ENCODE measurements at regions not wholly inside any gene's neighbourhood (a gene's known extent, or its start where the extent isn't known, plus 50 kb on each side); places are given as distances from the start of the nearest gene placed in this dataset.

DNA sequence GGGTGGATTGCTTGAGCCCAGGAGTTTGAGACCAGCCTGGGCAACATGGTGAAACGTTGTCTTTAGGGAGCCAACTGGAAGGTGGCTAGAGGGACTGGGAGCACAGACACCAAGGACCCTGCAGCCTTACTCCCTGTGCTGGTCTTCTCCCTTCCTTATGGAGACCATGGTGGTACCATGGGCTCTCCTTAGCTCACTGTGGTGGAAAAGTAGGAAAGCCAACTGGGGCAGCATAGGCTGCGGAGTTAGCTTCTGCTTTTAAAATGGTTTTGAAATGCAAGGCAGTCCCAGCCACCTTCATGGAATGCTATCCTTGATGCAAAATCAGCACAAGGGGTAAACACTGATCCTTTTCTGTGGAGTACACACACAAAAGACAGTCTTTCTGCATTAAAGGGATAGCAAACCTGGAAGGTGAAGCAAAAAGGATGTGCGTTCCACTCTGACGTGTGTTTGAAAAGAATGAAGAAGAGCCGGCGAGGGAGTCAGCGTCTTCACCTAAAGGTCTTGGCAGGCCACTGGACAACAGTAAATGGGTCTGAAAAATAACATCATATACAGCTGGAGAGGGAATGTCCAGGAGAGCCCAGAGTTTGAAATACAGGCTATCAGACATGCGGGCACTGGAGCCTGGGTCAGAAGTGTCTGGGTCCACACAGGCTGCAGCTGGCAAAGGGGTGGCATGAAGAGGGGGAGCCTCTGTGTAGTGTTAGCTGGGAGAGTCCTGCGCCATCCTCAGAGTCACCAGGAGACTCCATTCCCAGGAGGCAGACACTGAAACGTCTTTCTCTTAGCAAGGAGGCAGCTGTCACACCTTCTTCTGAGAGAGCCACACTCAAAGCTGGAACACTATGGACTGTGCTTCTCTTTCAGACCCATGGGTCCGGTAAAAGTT lies 58.5 kb downstream of the GPR6 start:
- DNase-seq, result no peak
- TF ChIP-seq CTCF (IDR thresholded peaks at IDR 0.05) (no peak), POLR2A (IDR thresholded peaks at IDR 0.05) (no peak)
- intact Hi-C loops (cut with DNase I; ENCODE audit: low total_unique reads), result loop anchor here (10.0 kb wide), 1 partner anchor 332 kb away; no protein-coding TSS in a partner anchor

DNA sequence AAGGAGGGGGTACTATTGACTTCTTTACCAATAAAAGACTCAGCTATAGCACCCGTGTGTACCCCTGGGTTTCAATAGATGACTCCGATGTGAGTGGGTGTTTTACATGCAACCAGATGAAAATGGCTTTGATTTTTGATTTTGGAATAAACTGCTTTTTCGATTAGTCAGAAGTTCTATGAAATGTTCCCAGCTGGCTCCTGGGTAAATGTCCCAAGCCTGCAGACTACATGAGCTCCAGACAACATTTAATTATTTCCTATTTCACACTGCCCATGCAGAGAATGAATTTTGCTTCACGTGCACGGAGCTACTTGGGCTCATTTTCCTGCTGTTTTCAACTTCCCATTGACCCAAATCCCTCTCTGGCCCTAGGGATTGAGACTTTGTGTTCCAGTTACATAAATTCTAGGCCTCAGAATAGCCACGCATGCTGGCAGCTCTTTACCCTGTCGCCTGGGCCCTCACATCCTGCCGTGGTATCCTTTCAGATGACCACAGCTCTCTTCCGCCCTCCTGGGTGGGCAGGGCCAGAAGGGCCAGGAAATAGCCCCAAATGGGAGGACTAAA lies 59.7 kb downstream of the GPR6 start:
- no peak overlapping the region for H3K27ac ChIP-seq
- intact Hi-C loops (cut with DNase I; ENCODE audit: low total_unique reads), result loop anchor here (10.0 kb wide), 1 partner anchor 333 kb away; no protein-coding TSS in a partner anchor
- TF ChIP-seq POLR2A (IDR thresholded peaks at IDR 0.05) (no peak), CTCF (IDR thresholded peaks at IDR 0.05) (no peak)

More for the DNA sequence above, 58.5 kb downstream of the GPR6 start:
- no peak overlapping the region for H3K4me3 ChIP-seq
- H3K27ac ChIP-seq, result no peak overlapping the region
- H3K27me3 ChIP-seq, result no peaks in the 10 kb centered on the region
- no peaks in the 10 kb centered on the region for H3K36me3 ChIP-seq
- no peaks in the 10 kb centered on the region for H3K9me3 ChIP-seq
- no peaks in the 10 kb centered on the region for H3K4me1 ChIP-seq

DNA sequence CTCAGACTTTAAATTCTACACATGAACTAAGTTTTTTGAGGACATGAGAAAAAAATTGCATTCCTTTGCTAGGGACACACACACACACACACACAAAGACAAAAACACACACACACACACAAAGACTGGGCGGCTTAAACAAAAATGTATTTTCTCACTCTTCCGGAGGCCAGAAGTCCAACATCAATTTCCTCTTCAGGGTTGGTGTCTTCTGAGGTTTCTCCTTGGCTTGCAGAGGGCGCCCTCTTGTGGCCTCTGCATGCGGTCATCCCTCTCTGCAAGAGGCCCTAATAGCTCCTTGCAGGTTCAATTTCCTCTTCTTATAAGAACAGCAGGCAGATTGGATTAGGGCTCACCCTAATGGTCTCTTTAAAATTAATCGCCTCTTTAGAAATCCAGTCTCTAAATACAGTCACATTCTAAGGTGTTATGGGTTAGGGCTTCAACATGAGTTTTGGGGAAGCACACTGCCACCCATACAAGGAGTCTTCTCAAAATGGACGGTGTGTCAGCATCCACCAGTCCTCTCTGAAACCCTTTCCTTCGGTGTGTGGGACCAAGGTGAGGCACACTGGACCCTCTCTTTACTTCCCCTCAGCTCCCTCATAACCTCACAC lies 61.4 kb downstream of the GPR6 start:
- peak overlapping the region in 1 of 2 donors; percentile 26 for H3K4me3 ChIP-seq

More for the DNA sequence above, 59.7 kb downstream of the GPR6 start:
- no peaks in the 10 kb centered on the region for H3K27me3 ChIP-seq
- H3K4me3 ChIP-seq, result no peak overlapping the region
- H3K9me3 ChIP-seq, result no peaks in the 10 kb centered on the region
- H3K4me1 ChIP-seq, result no peaks in the 10 kb centered on the region
- DNase-seq, result no peak
- H3K36me3 ChIP-seq, result no peaks in the 10 kb centered on the region

GRCh38 chr6:110039981-110040383 lies 61.9 kb downstream of the GPR6 start:
- peak overlapping the region in 1 of 2 donors; percentile 26 for H3K4me3 ChIP-seq
- H3K27ac ChIP-seq, result peak overlapping the region in 1 of 2 donors; percentile 66
- no peak for DNase-seq
- no peaks in the 10 kb centered on the region for H3K4me1 ChIP-seq
- TF ChIP-seq CTCF (IDR thresholded peaks at IDR 0.05) (peak in 3 of 4 experiments; percentile 19 to 23 (median 19)), POLR2A (IDR thresholded peaks at IDR 0.05) (no peak)
- intact Hi-C loops (cut with DNase I; ENCODE audit: low total_unique reads), result loop anchor here (10.0 kb wide), 1 partner anchor 335 kb away; no protein-coding TSS in a partner anchor
- H3K27me3 ChIP-seq, result no peaks in the 10 kb centered on the region
- no peaks in the 10 kb centered on the region for H3K9me3 ChIP-seq
- H3K36me3 ChIP-seq, result no peaks in the 10 kb centered on the region

More for the DNA sequence above, 61.4 kb downstream of the GPR6 start:
- no peaks in the 10 kb centered on the region for H3K36me3 ChIP-seq
- intact Hi-C loops (cut with DNase I; ENCODE audit: low total_unique reads), result loop anchor here (10.0 kb wide), 1 partner anchor 335 kb away; no protein-coding TSS in a partner anchor
- TF ChIP-seq POLR2A (IDR thresholded peaks at IDR 0.05) (no peak), CTCF (IDR thresholded peaks at IDR 0.05) (peak; percentile 77 to 91 (median 86))
- H3K9me3 ChIP-seq, result no peaks in the 10 kb centered on the region
- H3K27ac ChIP-seq, result peak overlapping the region in 1 of 2 donors; percentile 66
- H3K4me1 ChIP-seq, result no peaks in the 10 kb centered on the region
- DNase-seq, result peak; percentile 80 to 82
- no peaks in the 10 kb centered on the region for H3K27me3 ChIP-seq

Measured in uterus (tissue), 3 donors.